ENCODE measurements at regions not wholly inside any gene's neighbourhood (a gene's known extent, or its start where the extent isn't known, plus 50 kb on each side); places are given as distances from the start of the nearest gene placed in this dataset.

DNA sequence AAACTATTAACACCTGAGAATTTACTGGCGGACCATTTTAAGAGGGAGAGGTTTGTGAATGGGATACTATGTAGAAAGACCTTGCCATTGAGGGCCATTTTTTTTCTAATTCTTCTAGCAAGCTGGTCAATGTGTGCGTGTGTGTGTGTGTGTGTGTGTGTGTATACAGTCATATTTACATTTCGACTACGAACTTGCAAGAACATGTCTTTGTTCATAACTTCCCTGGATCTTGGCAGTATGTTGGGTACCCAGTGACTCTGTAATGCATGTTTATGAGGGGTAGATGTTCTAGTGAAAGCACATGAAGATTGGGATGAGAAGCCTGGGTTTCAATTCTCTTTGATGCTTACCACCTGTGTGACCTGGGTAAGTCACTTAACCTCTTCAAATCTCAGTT is 133.6 kb downstream of the UBE2E3 start:
- DNase-seq = no peak

GRCh38 chr2:181116261-181116660 is 135.9 kb downstream of the UBE2E3 start:
- DNase-seq = no peak

DNA sequence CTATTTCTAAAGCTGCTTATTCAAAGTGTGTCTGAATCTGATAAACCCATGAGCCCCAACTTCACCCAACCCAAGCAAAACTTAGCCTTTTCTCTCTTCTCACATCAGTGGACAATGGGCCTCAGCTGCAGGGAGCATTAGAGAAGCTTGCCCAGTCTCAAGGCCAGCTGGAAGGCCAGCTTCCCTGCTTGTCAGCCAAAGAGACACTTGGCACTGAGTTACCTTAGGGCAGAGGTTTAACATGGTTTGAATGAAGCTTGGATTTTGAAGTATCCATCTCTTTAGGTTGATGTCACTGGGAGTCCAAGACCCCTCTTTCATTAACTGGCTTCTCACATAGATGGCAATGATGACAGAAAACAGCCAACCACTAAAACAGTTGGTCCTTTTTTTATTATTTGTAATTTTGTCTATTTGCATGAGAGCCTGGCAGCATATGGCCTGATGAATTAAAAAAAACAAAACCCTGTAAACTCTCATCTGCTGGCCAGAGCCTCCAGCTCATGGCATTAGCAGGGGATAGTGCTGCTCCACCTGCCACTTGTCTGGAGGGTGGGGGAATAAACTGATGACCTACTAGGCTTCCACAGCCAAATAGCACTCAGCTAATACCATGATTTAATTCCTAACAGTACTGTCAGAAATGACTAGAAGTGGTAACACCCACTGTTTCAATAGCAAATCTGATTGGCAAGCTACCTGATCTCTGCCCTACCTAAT is 137.0 kb downstream of the UBE2E3 start:
- DNase-seq = no peak

DNA sequence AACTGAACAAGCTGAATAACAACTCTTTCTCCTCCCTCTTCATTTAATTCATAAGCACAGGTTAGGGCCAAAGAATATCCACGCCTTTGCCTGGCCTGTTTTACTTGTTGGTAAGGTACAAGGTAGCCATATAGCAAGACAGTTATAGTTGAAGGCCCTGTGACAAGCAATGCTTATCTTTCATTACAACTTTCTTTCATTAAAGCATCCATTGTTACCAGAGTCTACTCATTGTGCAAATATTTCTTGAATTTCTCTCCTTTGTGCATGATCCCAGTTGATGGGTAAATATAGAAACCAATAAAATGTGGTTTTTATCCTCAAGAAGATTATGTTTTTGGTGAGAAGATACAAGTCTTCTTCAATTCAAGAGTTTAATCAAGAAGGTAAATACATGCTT is 140.2 kb downstream of the UBE2E3 start:
- DNase-seq = no peak

- no peak for DNase-seq
Measured at GRCh38 chr2:181121996-181122395, 141.6 kb downstream of the UBE2E3 start.

DNA sequence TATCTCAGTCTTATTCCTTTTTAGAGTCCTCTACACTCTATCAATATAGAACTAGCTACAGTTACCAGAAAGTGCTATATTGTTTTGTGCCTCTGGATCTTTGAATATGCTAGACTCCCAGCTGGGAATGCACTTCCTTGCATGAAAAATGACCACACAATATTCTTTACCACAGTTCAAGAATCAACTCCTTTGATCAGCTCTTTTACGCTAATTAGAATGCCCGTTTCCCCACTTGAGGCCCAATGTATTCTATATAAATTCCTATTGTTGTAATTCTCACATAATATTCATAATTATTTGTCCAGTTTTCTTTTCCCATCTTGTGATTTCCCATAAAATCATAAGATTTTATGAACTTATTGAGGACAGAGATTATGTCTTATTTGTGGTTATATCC is 142.2 kb downstream of the UBE2E3 start:
- no peak for DNase-seq

GRCh38 chr2:181123798-181124231 is 143.4 kb downstream of the UBE2E3 start:
- peak in 1 of 3 donors; percentile 7 for DNase-seq

DNA sequence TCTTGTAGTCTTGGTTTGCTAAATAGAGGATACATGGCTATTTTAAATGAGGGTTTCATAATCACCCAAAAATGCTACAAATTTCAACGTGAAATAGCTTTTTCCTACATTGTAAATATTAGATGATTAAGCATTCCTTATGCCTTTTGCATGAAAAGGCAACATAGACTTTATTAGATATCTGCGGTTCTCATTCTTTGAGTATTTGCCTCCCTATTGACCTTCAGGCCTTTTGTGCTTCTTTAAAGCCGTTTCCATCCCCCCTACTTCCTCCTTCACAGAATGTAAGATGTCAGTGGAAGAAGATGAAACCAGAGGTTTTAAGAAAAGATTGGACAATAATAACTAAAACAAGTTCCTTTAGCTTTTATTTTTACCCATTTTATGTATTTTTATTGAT is 144.1 kb downstream of the UBE2E3 start:
- DNase-seq = no peak

DNA sequence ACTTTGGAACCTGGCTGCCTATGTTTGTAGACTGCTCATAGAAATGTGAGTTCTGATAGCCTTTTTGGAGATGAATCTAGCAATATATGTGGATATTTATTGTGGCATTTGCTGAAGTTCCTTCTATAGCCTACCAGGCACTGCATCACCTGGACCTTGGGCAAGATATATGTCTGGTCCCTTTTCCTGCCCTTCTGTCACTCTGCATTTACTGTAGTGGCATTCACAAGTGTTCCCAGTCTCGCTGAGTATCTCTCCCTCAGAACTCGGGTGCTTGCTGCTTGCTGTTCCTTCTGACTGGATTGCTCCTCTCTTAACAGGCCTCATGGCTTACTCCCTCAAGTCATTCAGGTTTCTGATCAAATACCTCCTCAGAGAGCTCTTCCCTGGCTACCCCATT is 145.0 kb downstream of the UBE2E3 start:
- no peak for DNase-seq

DNA sequence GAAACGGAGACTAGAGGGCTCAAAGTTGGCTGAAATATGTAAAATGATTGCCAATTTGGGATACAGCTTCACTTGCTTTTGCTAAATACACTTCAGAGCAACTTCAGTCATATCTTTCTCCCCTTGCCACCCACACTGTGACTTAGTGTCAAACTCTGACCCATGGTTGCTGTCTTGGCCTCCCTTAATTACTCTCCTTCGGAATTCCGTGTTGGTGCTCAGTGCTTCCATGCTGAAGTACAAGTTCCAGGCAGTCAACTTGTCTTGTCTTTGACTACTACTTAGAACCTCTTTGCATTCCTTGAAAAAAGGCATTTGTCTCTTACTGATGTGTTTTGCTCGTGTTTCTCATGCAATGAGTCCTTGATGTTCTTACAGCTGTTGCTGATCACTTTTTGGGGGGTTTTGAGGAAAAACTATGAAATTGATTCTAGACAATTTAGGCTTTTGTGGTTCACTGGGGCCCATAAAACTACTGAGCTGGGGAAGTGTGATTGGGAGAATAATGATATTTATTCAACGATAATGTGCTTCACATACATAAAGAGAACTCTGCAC is 146.0 kb downstream of the UBE2E3 start:
- no peak for DNase-seq

- DNase-seq = no peak
Measured at GRCh38 chr2:181128199-181128598, 147.8 kb downstream of the UBE2E3 start.

DNA sequence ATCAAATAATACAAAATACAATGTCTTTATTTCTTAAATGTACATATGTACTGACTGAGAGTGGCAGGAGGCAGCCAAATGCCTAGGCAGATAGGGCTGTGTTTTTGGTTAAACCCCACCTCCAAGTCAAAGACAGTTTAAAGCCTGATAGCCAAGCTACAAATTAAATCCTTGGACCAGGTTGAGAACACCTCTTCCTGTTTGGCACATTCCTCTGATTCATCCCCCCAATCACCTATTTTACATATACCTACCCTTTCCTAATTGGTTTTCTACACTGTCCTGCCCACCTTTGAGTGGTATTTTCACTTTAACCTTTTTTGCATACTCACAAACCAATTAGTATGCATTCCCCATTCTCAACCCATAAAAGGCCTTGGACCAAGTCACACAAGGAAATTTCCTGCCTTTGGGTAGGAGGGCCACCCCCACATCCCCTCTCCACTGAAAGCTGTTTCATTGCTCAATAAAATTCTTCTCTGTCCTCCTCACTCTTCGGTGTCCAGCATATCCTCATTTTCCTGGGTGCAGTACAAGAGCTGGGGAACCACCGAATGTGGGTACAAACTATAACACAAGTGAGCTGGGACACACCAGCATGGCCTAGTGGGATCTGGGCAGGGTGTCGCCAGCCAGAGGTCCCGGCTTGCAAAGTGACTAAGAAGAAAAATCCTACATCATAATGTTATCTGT is 149.1 kb downstream of the UBE2E3 start:
- no peak for DNase-seq

DNA sequence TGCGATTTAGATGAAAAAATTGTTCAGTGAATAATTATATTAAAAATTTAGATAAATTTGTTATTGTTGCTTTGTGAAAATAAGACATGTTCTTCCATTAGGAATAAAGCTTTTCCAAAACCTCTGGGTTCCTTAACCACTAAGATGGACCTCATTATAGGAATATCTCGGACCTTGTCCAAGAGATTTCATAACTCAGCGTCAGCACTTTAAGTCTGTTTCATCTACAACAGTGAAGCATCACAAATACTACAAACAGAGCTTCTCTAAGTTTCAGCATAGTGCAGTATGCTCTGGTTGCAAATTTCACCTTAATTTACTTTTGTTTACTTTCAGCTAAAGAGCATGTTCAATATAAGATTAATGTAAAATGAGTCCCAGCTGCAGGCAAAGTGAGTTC is 150.3 kb downstream of the UBE2E3 start:
- DNase-seq = no peak

- no peak for DNase-seq
Measured at GRCh38 chr2:181131584-181131983, 151.2 kb downstream of the UBE2E3 start.

GRCh38 chr2:181138816-181139215 is 158.4 kb downstream of the UBE2E3 start:
- no peak for DNase-seq

DNA sequence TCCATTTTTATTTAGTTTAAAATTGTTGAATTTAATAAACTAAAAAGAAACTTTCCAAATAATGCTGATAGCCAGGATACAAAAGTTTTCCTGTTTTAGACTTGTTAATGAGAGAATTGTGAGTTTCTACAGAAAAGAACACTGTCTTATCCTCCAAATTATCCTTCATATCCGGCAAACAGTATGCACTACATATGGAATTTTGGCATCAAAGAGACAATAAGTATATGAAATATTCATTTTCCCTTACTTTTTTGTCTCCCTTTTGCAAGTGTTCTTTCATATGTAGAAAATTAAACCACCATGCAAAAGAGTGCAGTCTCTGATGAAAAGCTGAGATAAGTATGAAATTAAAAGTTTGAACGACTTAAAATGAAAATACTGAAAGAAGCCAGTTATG is 159.4 kb downstream of the UBE2E3 start:
- no peak for DNase-seq

- peak in 2 of 3 donors; percentile 9 to 13 for DNase-seq
Measured at GRCh38 chr2:181140414-181140813, 160.0 kb downstream of the UBE2E3 start.

GRCh38 chr2:181140928-181141327 is 160.5 kb downstream of the UBE2E3 start:
- DNase-seq = no peak

GRCh38 chr2:181141676-181142075 is 161.3 kb downstream of the UBE2E3 start:
- DNase-seq = no peak

DNA sequence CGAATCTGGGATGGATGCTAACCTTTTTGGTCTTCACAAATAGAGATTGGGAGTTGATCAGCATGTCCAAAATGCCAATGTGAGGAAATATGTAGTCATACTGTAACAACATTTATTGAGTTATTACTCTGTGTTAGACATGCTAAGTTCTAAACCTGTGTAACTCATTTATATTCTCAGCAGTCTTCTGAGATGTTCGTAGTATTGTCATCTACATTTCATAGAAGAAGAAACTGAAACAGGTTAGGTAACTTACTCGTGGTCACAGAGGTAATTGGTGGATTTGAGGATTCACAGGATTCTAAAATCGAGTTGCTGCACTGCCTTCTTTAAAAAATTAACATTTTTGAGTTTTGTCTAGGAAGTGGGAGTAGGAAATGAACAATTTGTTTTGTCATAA is 162.1 kb downstream of the UBE2E3 start:
- DNase-seq = no peak

DNA sequence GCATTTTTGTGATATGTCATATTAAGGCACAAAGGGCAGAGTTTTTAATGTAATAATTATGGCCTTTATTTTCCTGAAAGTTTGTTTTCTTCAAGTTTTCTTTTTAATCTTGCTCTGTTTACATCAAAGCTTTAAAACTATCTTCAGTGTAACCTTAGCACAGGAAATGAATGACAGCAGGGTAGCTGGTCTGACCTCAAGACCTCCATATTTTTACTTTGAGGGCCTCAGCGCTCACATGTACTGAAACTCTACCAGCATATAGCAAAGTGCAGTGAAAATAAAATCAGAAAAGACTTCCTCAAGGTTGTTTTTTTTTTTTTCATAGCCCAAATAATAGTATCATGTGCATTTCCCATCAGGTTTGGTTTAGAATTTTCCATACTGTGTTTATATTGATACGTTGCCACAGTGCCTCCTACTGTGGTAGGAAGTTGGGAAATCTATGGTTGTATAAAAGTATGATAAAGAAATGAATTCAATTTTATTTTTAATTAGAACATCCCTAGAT is 163.4 kb downstream of the UBE2E3 start:
- DNase-seq = no peak

- no peak for DNase-seq
Measured at GRCh38 chr2:181145645-181146044, 165.2 kb downstream of the UBE2E3 start.

DNA sequence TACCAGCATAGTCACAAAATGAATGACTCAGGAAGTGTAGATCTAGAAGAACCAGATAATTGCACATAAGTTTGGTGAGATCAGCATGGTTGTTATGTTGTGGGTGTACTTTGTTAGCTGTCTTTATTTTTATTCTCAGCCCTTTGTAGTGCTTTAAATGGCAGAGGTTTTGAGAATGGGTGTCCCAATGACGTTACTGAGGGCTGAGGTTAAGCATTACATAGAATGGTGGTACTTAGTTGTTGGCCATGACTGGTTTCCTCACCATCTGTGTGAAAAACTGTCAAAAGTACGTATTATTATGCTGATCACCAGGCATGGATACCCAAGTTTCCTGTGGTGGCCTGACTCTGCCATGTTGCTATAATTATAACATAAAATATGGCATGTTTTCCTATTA is 165.8 kb downstream of the UBE2E3 start:
- no peak for DNase-seq
